Colonic mucosa (tissue), 4 donors: ENCODE measurements at regions not wholly inside any gene's neighbourhood (a gene's known extent, or its start where the extent isn't known, plus 50 kb on each side); places are given as distances from the start of the nearest gene placed in this dataset.

Source experiments
- DNase-seq: peaks from one replicate; pipeline ENCODE4 v3.0.0-alpha.2; 2020
- H3K27ac ChIP-seq: fragments of 200-600 bp; one replicate; pipeline ENCODE4 v1.8.0; 2021
- H3K27me3 ChIP-seq: fragments of 200-600 bp; one replicate; pipeline ENCODE4 v1.8.0; 2021
- H3K36me3 ChIP-seq: fragments of 200-600 bp; one replicate; pipeline ENCODE4 v1.8.0; 2021
- H3K4me1 ChIP-seq: fragments of 200-600 bp; one replicate; pipeline ENCODE4 v1.8.0; 2021; ENCODE audit warnings: mild to moderate bottlenecking
- H3K4me3 ChIP-seq: fragments of 200-600 bp; one replicate; pipeline ENCODE4 v1.8.0; 2021
- H3K9ac ChIP-seq, 2 donors: one replicate each; pipeline ENCODE4 v1.7.0; 2013; ENCODE audit warnings: control low read depth in 2 of 2, low read depth in 2 of 2, low read length in 2 of 2
- H3K9me3 ChIP-seq: fragments of 200-600 bp; one replicate; pipeline ENCODE4 v1.8.0; 2021
- intact Hi-C: fragments of 100-400 bp; cut with DNase I; formaldehyde crosslinking; loops from one replicate; pipeline ENCODE4 v1.14.1; 2022
- TF ChIP-seq, protein P1 (sequence below): fragments of 200-600 bp; IDR thresholded peaks from one replicate; pipeline ENCODE4 v1.8.0; 2022; ENCODE audit warnings: antibody characterized with exemption, mild to moderate bottlenecking
- donor health status: healthy.
- donor health status: DM: no; HTN: no; CAD: no.
- donor health status: DM: no; HTN: no; CAD: no.

DNA sequence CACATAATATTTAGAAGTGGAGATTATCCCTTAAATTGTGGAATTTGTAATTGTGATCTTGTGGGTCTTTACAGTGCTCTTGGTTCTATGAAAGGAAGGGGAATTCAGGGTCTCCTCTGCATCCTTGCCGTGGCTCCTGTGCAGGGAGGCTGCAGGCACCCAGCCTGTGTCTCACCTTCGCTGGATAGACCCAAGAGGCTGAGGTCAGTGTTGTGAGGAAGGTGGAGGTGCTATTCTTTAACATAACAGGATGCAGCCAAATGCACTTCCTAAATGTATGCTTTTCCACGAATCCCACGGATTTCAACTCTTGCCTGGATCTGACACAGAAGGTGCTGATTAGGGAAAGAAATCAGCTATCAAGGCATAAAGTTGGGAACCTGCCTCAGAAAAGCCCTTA, 69.5 kb downstream of the TMEM18 start:
- Histone ChIP-seq H3K27ac (no peak overlapping the region), H3K36me3 (no peaks in the 10 kb centered on the region), H3K4me1 (no peaks in the 10 kb centered on the region), H3K27me3 (no peaks in the 10 kb centered on the region), H3K4me3 (no peak overlapping the region), H3K9me3 (no peaks in the 10 kb centered on the region), H3K9ac (no peak overlapping the region)
- intact Hi-C loops = no loop called here
- DNase-seq = no peak
- TF ChIP-seq, protein P1, sequence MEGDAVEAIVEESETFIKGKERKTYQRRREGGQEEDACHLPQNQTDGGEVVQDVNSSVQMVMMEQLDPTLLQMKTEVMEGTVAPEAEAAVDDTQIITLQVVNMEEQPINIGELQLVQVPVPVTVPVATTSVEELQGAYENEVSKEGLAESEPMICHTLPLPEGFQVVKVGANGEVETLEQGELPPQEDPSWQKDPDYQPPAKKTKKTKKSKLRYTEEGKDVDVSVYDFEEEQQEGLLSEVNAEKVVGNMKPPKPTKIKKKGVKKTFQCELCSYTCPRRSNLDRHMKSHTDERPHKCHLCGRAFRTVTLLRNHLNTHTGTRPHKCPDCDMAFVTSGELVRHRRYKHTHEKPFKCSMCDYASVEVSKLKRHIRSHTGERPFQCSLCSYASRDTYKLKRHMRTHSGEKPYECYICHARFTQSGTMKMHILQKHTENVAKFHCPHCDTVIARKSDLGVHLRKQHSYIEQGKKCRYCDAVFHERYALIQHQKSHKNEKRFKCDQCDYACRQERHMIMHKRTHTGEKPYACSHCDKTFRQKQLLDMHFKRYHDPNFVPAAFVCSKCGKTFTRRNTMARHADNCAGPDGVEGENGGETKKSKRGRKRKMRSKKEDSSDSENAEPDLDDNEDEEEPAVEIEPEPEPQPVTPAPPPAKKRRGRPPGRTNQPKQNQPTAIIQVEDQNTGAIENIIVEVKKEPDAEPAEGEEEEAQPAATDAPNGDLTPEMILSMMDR = no peak

DNA sequence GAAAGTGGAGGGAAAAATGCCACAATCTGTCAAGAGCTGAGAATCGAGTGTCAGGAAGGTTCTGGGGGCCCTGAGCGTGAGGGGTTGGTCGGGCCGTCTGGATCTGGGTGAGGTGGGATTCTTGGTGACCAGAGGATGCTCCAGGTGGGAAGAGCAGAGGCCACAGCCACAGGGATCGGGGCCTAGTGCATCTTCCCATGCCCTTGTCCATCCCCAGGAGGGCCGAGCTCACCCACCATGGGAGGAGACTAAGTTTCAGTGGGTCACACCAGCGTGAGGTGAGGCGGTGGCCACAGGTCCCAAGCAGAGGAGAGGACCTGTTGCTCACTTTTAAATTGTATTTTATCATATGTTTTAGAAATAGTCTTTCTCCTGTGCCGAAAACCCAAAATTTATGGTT, 70.0 kb downstream of the TMEM18 start:
- Histone ChIP-seq H3K36me3 (no peaks in the 10 kb centered on the region), H3K9me3 (no peaks in the 10 kb centered on the region), H3K9ac (no peak overlapping the region), H3K27ac (no peak overlapping the region), H3K4me1 (no peaks in the 10 kb centered on the region), H3K27me3 (no peaks in the 10 kb centered on the region), H3K4me3 (no peak overlapping the region)
- DNase-seq = no peak
- TF ChIP-seq, protein P1 = no peak
- intact Hi-C loops = no loop called here

DNA sequence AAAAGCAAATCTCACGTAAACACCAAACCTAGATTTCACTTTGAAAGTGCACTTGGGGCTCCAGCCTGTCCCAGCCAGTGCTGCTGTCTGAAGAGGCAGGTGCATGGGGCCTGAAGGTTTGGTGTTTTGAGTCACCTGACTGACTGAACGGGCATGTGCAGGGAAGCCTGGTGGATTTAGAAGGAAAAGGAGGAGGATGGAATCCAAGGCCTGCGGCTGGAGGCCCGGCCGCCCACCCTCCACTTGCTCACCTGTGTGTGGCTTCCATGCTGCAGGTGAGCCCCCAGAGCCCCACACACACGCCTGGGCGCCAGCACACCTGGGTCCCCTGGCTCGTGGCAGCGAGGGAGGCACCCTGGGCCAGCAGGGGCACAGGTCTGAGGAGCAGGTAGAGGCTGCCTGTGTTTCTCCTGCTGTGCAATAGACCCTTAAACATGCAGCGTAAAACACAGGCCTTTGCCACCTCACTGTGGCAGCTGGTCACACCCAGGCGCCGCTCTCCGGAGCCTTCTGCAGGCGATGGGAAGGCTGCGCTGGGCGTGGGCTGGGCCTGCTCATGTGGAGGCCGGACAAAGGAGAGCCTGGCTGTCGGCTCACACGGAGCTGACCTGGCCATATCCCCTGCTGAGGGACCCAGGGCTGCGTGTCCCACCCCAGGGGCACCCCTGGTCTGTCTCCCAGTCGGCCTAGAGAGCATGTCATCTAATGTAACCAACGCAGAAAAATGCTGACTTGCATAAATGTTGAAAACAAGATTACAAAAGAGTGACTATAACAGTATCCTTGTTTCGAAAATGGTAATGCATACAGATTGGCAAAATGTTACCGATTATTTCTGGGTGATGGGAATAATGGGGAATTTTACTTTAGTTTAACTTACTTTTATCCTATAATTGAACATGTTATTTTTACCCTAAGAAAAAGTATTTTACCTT, 71.3 kb downstream of the TMEM18 start:
- Histone ChIP-seq H3K4me1 (no peaks in the 10 kb centered on the region), H3K9me3 (no peaks in the 10 kb centered on the region), H3K4me3 (no peak overlapping the region), H3K36me3 (no peaks in the 10 kb centered on the region), H3K27me3 (no peaks in the 10 kb centered on the region), H3K27ac (no peak overlapping the region), H3K9ac (no peak overlapping the region)
- TF ChIP-seq, protein P1 = no peak
- intact Hi-C loops = no loop called here
- no peak for DNase-seq

DNA sequence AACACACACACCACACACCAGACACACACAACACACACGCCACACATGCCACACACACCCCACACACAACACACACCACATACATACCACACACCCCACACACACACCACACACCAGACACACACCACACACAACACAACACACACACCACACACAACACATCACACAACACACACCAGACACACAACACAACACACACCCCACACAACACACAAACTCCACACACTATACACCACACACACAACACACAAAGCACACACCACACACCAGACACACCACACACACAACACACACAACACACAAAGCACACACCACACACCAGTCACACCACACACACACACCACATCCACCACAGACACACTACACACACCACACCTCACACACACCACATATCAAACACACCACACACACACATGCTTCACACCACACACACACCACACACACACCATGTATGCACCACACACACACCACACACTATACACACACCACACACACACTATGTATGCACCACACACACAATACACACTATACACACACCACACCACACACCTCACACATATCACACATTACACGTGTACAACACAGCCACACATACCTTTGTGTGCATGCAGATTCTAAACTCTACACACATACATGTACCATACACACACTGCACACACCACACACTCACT, 72.2 kb downstream of the TMEM18 start:
- no peak for DNase-seq
- H3K27ac ChIP-seq = no peak overlapping the region
- no peaks in the 10 kb centered on the region for H3K27me3 ChIP-seq
- no peak overlapping the region for H3K4me3 ChIP-seq
- H3K9ac ChIP-seq = no peak overlapping the region
- H3K4me1 ChIP-seq = no peaks in the 10 kb centered on the region
- intact Hi-C loops = no loop called here
- no peaks in the 10 kb centered on the region for H3K9me3 ChIP-seq
- TF ChIP-seq, protein P1 = no peak
- H3K36me3 ChIP-seq = no peaks in the 10 kb centered on the region

DNA sequence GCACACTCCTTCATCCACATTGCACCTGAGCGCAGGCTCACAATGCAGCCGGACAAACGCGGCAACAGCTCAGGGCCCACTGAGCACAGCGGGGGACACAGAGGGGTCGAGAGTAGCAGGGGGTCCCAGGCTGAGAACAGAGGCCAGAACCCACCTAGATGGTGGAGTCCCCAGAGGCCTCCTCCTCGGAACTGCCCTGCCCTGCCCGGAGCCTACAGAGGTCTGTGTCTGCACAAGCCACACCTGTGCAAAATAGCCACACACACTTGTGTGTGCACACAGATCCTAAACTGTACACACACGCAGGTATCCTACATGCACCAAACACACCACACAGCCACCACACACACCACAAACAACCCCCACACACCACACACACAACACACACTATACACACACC, 72.8 kb downstream of the TMEM18 start:
- H3K4me1 ChIP-seq = no peaks in the 10 kb centered on the region
- intact Hi-C loops = no loop called here
- no peaks in the 10 kb centered on the region for H3K27me3 ChIP-seq
- H3K36me3 ChIP-seq = no peaks in the 10 kb centered on the region
- TF ChIP-seq, protein P1 = no peak
- DNase-seq = no peak
- no peaks in the 10 kb centered on the region for H3K9me3 ChIP-seq
- no peak overlapping the region for H3K4me3 ChIP-seq
- no peak overlapping the region for H3K27ac ChIP-seq
- H3K9ac ChIP-seq = no peak overlapping the region
